Neutrophil (primary cell): ENCODE measurements at regions not wholly inside any gene's neighbourhood (a gene's known extent, or its start where the extent isn't known, plus 50 kb on each side); places are given as distances from the start of the nearest gene placed in this dataset.

Experiments
- H3K27ac ChIP-seq: fragments of 200-600 bp; sonication (generic); 2 replicates; pipeline ENCODE4 v1.5.1; 2016; ENCODE audit warnings: mild to moderate bottlenecking, moderate library complexity
- H3K27me3 ChIP-seq: fragments of 200-600 bp; sonication (generic); 2 replicates; pipeline ENCODE4 v1.6.0; 2016; ENCODE audit warnings: mild to moderate bottlenecking
- H3K36me3 ChIP-seq: fragments of 200-600 bp; sonication (generic); 2 replicates; pipeline ENCODE4 v1.5.1; 2017
- H3K4me1 ChIP-seq, 2 experiments: fragments of 200-600 bp in 1 of 2; sonication (generic) in 1 of 2; 1 replicate in 1 of 2; 2 replicates in 1 of 2; pipeline versions ENCODE4 v1.5.1 to v1.6.1; 2013 to 2016; ENCODE audit warnings: low read depth in 1 of 2, low read length in 1 of 2, mild to moderate bottlenecking in 1 of 2, moderate library complexity in 1 of 2; ENCODE audit not compliant: control insufficient read depth in 1 of 2, insufficient read depth in 1 of 2
- H3K4me3 ChIP-seq, 2 experiments: fragments of 200-600 bp in 1 of 2; sonication (generic) in 1 of 2; 1 replicate in 1 of 2; 2 replicates in 1 of 2; pipeline ENCODE4 v1.5.1; 2013 to 2016; ENCODE audit warnings: low read depth in 1 of 2, low read length in 1 of 2, mild to moderate bottlenecking in 1 of 2, moderate library complexity in 1 of 2
- H3K9me3 ChIP-seq: fragments of 200-600 bp; sonication (generic); 2 replicates; pipeline ENCODE4 v1.5.1; 2016
- CTCF ChIP-seq: fragments of 200-600 bp; sonication (generic); IDR thresholded peaks from 2 replicates; pipeline ENCODE4 v1.5.1; 2016; ENCODE audit warnings: antibody characterized with exemption

GRCh38 chr14:97539884-97540283 lies 742.7 kb downstream of the VRK1 start:
- no peaks in the 10 kb centered on the region for H3K9me3 ChIP-seq
- peaks cover 37 to 42% of the 10 kb centered on the region in 2 experiments for H3K4me1 ChIP-seq
- peak overlapping the region; percentile 61 for H3K27ac ChIP-seq
- no peaks in the 10 kb centered on the region for H3K27me3 ChIP-seq
- no peak overlapping the region for H3K4me3 ChIP-seq
- no peaks in the 10 kb centered on the region for H3K36me3 ChIP-seq
- no peak for TF ChIP-seq CTCF

GRCh38 chr14:97543221-97543620 lies 746.0 kb downstream of the VRK1 start:
- Histone ChIP-seq H3K27me3 (no peaks in the 10 kb centered on the region), H3K4me3 (no peak overlapping the region), H3K4me1 (peaks cover 39 to 45% of the 10 kb centered on the region in 2 experiments), H3K27ac (peak overlapping the region; percentile 73), H3K9me3 (no peaks in the 10 kb centered on the region), H3K36me3 (no peaks in the 10 kb centered on the region)
- TF ChIP-seq CTCF: no peak

GRCh38 chr14:97543816-97544215 lies 746.6 kb downstream of the VRK1 start:
- Histone ChIP-seq H3K4me1 (peaks cover 36 to 41% of the 10 kb centered on the region in 2 experiments), H3K36me3 (no peaks in the 10 kb centered on the region), H3K4me3 (peak overlapping the region in 1 of 2 experiments; percentile 15)

GRCh38 chr14:97544571-97544970 lies 747.4 kb downstream of the VRK1 start:
- Histone ChIP-seq H3K4me1 (peaks cover 28 to 34% of the 10 kb centered on the region in 2 experiments), H3K27ac (peak overlapping the region; percentile 73), H3K4me3 (peak overlapping the region in 1 of 2 experiments; percentile 15), H3K27me3 (no peaks in the 10 kb centered on the region), H3K9me3 (no peaks in the 10 kb centered on the region), H3K36me3 (no peaks in the 10 kb centered on the region)
- TF ChIP-seq CTCF: no peak

More at GRCh38 chr14:97543816-97544215, 746.6 kb downstream of the VRK1 start:
- Histone ChIP-seq H3K27me3 (no peaks in the 10 kb centered on the region), H3K27ac (peak overlapping the region; percentile 73), H3K9me3 (no peaks in the 10 kb centered on the region)
- TF ChIP-seq CTCF: no peak

GRCh38 chr14:97546491-97547230 lies 749.5 kb downstream of the VRK1 start:
- H3K27ac ChIP-seq: no peak overlapping the region
- peaks cover 24 to 28% of the 10 kb centered on the region in 2 experiments for H3K4me1 ChIP-seq
- no peak overlapping the region for H3K4me3 ChIP-seq
- TF ChIP-seq CTCF: no peak
- H3K36me3 ChIP-seq: no peaks in the 10 kb centered on the region
- H3K9me3 ChIP-seq: no peaks in the 10 kb centered on the region
- no peaks in the 10 kb centered on the region for H3K27me3 ChIP-seq
